MM.1S (cell line): ENCODE measurements at regions not wholly inside any gene's neighbourhood (a gene's known extent, or its start where the extent isn't known, plus 50 kb on each side); places are given as distances from the start of the nearest gene placed in this dataset.
A peak's percentile ranks its signal among the peaks of the same experiment; 100 is the strongest.

Source experiments
- DNase-seq: peaks from one replicate; pipeline ENCODE4 v3.0.0-alpha.2; 2015
- H2AFZ ChIP-seq: fragments of 300-600 bp; sonication (generic); 2 replicates; pipeline ENCODE4 v1.6.0; 2016; ENCODE audit warnings: antibody characterized with exemption, low read length
- H3F3A ChIP-seq: fragments of 300-600 bp; sonication (generic); 2 replicates; pipeline ENCODE4 v1.6.1; 2016; ENCODE audit warnings: mild to moderate bottlenecking, antibody characterized with exemption, low read length, moderate library complexity, mixed read lengths; ENCODE audit not compliant: insufficient read depth
- H3K27ac ChIP-seq: fragments of 300-600 bp; sonication (generic); 2 replicates; pipeline ENCODE4 v1.5.1; 2016; ENCODE audit warnings: mild to moderate bottlenecking, low read length
- H3K27me3 ChIP-seq: fragments of 300-600 bp; sonication (generic); replicated peaks from 2 replicates; pipeline ENCODE4 v1.6.0; 2016; ENCODE audit warnings: low read length; ENCODE audit not compliant: insufficient read depth
- H3K36me3 ChIP-seq: fragments of 300-600 bp; sonication (generic); replicated peaks from 2 replicates; pipeline ENCODE4 v1.6.1; 2016; ENCODE audit warnings: mild to moderate bottlenecking, low read length, mixed read lengths; ENCODE audit not compliant: insufficient read depth
- H3K4me1 ChIP-seq: fragments of 300-600 bp; sonication (generic); 2 replicates; pipeline ENCODE4 v1.6.1; 2016; ENCODE audit warnings: low read length, mixed read lengths
- H3K4me2 ChIP-seq: fragments of 300-600 bp; sonication (generic); 2 replicates; pipeline ENCODE4 v1.6.0; 2016; ENCODE audit warnings: low read depth, low read length
- H3K4me3 ChIP-seq: fragments of 300-600 bp; sonication (generic); 2 replicates; pipeline ENCODE4 v1.5.1; 2016; ENCODE audit warnings: low read length, mixed read lengths
- H3K79me2 ChIP-seq: fragments of 300-600 bp; sonication (generic); 2 replicates; pipeline ENCODE4 v1.6.1; 2016; ENCODE audit warnings: mixed run types, low read length, mixed read lengths
- H3K9ac ChIP-seq: fragments of 300-600 bp; sonication (generic); 2 replicates; pipeline ENCODE4 v1.6.1; 2016; ENCODE audit warnings: low read length, mixed read lengths
- H3K9me2 ChIP-seq: fragments of 300-600 bp; sonication (generic); replicated peaks from 2 replicates; pipeline ENCODE4 v1.6.1; 2016; ENCODE audit warnings: mild to moderate bottlenecking, low read length, mixed read lengths; ENCODE audit not compliant: insufficient read depth
- H3K9me3 ChIP-seq: fragments of 300-600 bp; sonication (generic); replicated peaks from 2 replicates; pipeline ENCODE4 v1.6.1; 2016; ENCODE audit warnings: mild to moderate bottlenecking, low read length, mixed read lengths; ENCODE audit not compliant: insufficient read depth
- H4K20me1 ChIP-seq: fragments of 300-600 bp; sonication (generic); 2 replicates; pipeline ENCODE4 v1.6.1; 2016; ENCODE audit warnings: mild to moderate bottlenecking, low read length, moderate library complexity, mixed read lengths; ENCODE audit not compliant: insufficient read depth
- EZH2 ChIP-seq: fragments of 300-600 bp; sonication (generic); optimal IDR thresholded peaks from 2 replicates; pipeline ENCODE3; 2017; ENCODE audit warnings: low read depth, mild to moderate bottlenecking, antibody characterized with exemption, low read length, mixed read lengths
- EZH2phosphoT487 ChIP-seq: fragments of 300-600 bp; sonication (generic); IDR thresholded peaks from 2 replicates; pipeline ENCODE4 v1.6.1; 2018; ENCODE audit warnings: antibody characterized with exemption, low read length
- TF ChIP-seq, protein P1 (sequence below): fragments of 300-600 bp; sonication (generic); IDR thresholded peaks from 2 replicates; pipeline ENCODE4 v1.5.1; 2016; ENCODE audit warnings: antibody characterized with exemption, low read length, mixed read lengths

DNA sequence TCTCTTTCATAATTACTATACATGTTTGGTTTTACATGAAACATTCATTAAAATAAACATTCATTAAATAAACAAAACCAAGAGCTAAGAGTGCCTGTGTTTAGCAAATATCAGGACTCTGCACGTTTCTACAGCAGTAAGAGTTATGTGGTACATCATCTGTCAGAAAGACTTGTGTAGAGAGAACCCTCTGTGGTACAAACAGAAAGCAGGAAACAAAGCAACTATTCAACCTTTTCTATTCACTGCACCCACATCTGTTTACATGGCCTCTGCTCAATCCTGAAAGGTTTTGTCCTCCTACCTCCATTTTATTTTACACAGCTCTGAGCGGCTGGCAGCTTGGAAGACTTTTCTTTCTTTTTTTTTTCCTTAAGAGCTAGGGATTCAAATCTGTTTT lies 90.7 kb upstream of the PCDH18 start:
- DNase-seq: peak; percentile 57
- Histone ChIP-seq H3K9me2 (no peaks in the 10 kb centered on the region), H2AFZ (no peak overlapping the region), H4K20me1 (no peaks in the 10 kb centered on the region), H3K4me1 (peaks cover 7% of the 10 kb centered on the region; the same call in 1 of the 2 replicates), H3K4me2 (no peak overlapping the region; the same call in 1 of the 2 replicates), H3K27ac (no peak overlapping the region; the same call in 1 of the 2 replicates), H3K9me3 (no peaks in the 10 kb centered on the region), H3K4me3 (no peak overlapping the region), H3F3A (no peaks in the 10 kb centered on the region), H3K36me3 (no peaks in the 10 kb centered on the region), H3K79me2 (no peaks in the 10 kb centered on the region), H3K9ac (no peak overlapping the region), H3K27me3 (no peaks in the 10 kb centered on the region)
- TF ChIP-seq EZH2: no peak

DNA sequence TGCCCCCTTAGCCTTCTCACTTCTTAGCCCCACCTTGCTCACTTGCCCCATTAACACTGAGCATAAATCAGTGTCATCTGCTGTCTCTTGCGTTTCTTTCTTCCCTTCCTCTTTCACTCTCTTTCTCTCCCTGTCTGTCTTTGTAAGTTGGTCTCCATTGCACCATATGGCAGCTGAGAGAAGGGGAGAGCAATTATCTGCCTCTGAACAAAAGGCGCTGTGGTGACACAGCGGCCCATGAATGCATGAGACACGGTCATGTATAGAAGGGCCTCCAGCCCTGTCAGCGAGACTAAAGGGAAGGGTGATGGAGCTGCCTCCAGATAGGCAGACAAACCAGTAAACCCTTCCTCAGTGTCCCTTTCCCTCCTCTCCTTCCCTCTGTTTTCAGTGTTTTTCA lies 88.8 kb upstream of the PCDH18 start:
- no peaks in the 10 kb centered on the region for H3F3A ChIP-seq
- H3K4me3 ChIP-seq: no peak overlapping the region
- no peak overlapping the region for H2AFZ ChIP-seq
- no peak overlapping the region for H3K4me2 ChIP-seq
- DNase-seq: no peak
- no peak for TF ChIP-seq EZH2phosphoT487
- no peak for TF ChIP-seq EZH2
- TF ChIP-seq, protein P1, sequence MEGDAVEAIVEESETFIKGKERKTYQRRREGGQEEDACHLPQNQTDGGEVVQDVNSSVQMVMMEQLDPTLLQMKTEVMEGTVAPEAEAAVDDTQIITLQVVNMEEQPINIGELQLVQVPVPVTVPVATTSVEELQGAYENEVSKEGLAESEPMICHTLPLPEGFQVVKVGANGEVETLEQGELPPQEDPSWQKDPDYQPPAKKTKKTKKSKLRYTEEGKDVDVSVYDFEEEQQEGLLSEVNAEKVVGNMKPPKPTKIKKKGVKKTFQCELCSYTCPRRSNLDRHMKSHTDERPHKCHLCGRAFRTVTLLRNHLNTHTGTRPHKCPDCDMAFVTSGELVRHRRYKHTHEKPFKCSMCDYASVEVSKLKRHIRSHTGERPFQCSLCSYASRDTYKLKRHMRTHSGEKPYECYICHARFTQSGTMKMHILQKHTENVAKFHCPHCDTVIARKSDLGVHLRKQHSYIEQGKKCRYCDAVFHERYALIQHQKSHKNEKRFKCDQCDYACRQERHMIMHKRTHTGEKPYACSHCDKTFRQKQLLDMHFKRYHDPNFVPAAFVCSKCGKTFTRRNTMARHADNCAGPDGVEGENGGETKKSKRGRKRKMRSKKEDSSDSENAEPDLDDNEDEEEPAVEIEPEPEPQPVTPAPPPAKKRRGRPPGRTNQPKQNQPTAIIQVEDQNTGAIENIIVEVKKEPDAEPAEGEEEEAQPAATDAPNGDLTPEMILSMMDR: no peak
- no peak overlapping the region for H3K27ac ChIP-seq
- H3K9me2 ChIP-seq: no peaks in the 10 kb centered on the region
- H3K9ac ChIP-seq: no peak overlapping the region
- H3K79me2 ChIP-seq: no peaks in the 10 kb centered on the region
- no peaks in the 10 kb centered on the region for H3K9me3 ChIP-seq
- no peaks in the 10 kb centered on the region for H3K36me3 ChIP-seq
- H3K4me1 ChIP-seq: peaks cover 7% of the 10 kb centered on the region; the same call in 1 of the 2 replicates
- H3K27me3 ChIP-seq: no peaks in the 10 kb centered on the region
- no peaks in the 10 kb centered on the region for H4K20me1 ChIP-seq

DNA sequence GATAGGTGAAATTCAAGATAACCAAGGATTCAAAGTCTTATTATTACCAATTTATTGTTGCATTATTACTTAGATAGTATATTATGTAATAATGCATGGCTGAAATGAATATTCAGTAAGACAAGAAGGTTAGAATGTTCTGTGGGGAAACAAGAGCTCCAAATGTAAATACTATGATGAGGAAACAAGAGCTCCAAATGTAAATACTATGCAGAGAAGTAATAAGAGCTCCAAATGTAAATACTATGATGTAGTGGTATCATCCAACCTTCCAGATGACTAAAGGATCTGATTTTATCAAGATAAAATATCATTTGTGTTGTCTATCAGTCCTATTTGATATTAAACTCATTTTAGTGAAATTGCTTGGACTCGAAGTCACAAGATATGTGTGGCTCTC lies 82.2 kb upstream of the PCDH18 start:
- no peak overlapping the region for H3K9ac ChIP-seq
- H3K4me2 ChIP-seq: no peak overlapping the region

More for the DNA sequence above, 82.2 kb upstream of the PCDH18 start:
- no peaks in the 10 kb centered on the region for H3K9me3 ChIP-seq
- H3K27ac ChIP-seq: no peak overlapping the region
- no peaks in the 10 kb centered on the region for H3K9me2 ChIP-seq
- no peaks in the 10 kb centered on the region for H3K4me1 ChIP-seq
- TF ChIP-seq, protein P1: no peak
- no peak for TF ChIP-seq EZH2phosphoT487
- TF ChIP-seq EZH2: no peak
- no peaks in the 10 kb centered on the region for H3F3A ChIP-seq
- no peaks in the 10 kb centered on the region for H4K20me1 ChIP-seq
- no peaks in the 10 kb centered on the region for H3K36me3 ChIP-seq
- H3K27me3 ChIP-seq: no peaks in the 10 kb centered on the region
- H3K4me3 ChIP-seq: no peak overlapping the region
- H2AFZ ChIP-seq: no peak overlapping the region
- no peak for DNase-seq
- no peaks in the 10 kb centered on the region for H3K79me2 ChIP-seq
